Heart left ventricle (tissue), 16 donors: ENCODE measurements at regions not wholly inside any gene's neighbourhood (a gene's known extent, or its start where the extent isn't known, plus 50 kb on each side); places are given as distances from the start of the nearest gene placed in this dataset.

Experiments
- ATAC-seq, 4 donors: fragments of 200-7000 bp; cut with Tn5 transposase; one replicate each; pipeline ENCODE4 v1.9.1; 2020 to 2022; ENCODE audit warnings: moderate library complexity in 4 of 4, mild to moderate bottlenecking in 3 of 4, moderate number of reproducible peaks in 1 of 4
- DNase-seq, 5 donors: peaks; one replicate each; pipeline ENCODE4 v3.0.0-alpha.2; 2020
- H3K27ac ChIP-seq, 12 donors: fragments of 200-600 bp; sonication (generic) in 4 of 12; one replicate each; pipeline versions ENCODE4 v1.5.0 to v1.8.0; 2016 to 2022; ENCODE audit warnings: mild to moderate bottlenecking in 2 of 12
- H3K27me3 ChIP-seq, 9 donors: fragments of 200-600 bp; sonication (generic) in 2 of 9; one replicate each; pipeline versions ENCODE4 v1.5.1 to v1.8.0; 2016 to 2022; ENCODE audit warnings: mild to moderate bottlenecking in 3 of 9
- H3K36me3 ChIP-seq, 9 donors: fragments of 200-600 bp; sonication (generic) in 2 of 9; one replicate each; pipeline versions ENCODE4 v1.5.0 to v1.8.0; 2018 to 2022; ENCODE audit warnings: mild to moderate bottlenecking in 2 of 9
- H3K4me1 ChIP-seq, 12 donors: fragments of 200-600 bp; sonication (generic) in 4 of 12; one replicate each; pipeline versions ENCODE4 v1.5.0 to v1.8.0; 2016 to 2022; ENCODE audit warnings: mild to moderate bottlenecking in 3 of 12
- H3K4me3 ChIP-seq, 12 donors: fragments of 200-600 bp; sonication (generic) in 4 of 12; one replicate each; pipeline versions ENCODE4 v1.5.0 to v1.8.0; 2017 to 2022; ENCODE audit warnings: mild to moderate bottlenecking in 9 of 12, moderate library complexity in 4 of 12
- H3K9me3 ChIP-seq, 12 donors: fragments of 200-600 bp; sonication (generic) in 4 of 12; one replicate each; pipeline versions ENCODE4 v1.5.0 to v1.8.0; 2016 to 2022; ENCODE audit warnings: mild to moderate bottlenecking in 1 of 12
- POLR2A ChIP-seq, 2 donors: fragments of 450-650 bp; IDR thresholded peaks; one replicate each; pipeline ENCODE4 v1.6.1; 2017; ENCODE audit warnings: antibody characterized with exemption in 2 of 2, mild to moderate bottlenecking in 2 of 2, moderate library complexity in 2 of 2
- WGBS, 4 donors: extraction: QIAGEN DNeasy Blood & Tissue Kit in 2 of 4; methylation state at CpG; one replicate each; pipeline versions ENCODE4 v1.1.5 to v1.1.7; 2013 to 2018; 5-methylcytosine and 5-hydroxymethylcytosine counted together
- intact Hi-C, 10 donors: fragments of 100-400 bp; cut with DNase I; formaldehyde crosslinking; loops; one replicate each; pipeline versions ENCODE4 v1.11.1 to v1.14.2; 2022
- TF ChIP-seq, protein P1 (sequence below), 12 donors: fragments of 200-600 bp; sonication (generic) in 4 of 12; IDR thresholded peaks; one replicate each; pipeline versions ENCODE4 v1.5.0 to v1.8.0; 2018 to 2022; ENCODE audit warnings: antibody characterized with exemption in 12 of 12, mild to moderate bottlenecking in 5 of 12
- donor health status: ischemic (EF 13 %, LVEDD 7.1; RV severe dilation, severe dysfunction).
- donor health status: healthy with polysubstance abuse.
- donor health status: DM: no; HTN: yes; CAD: no.
- donor health status: DM: no; HTN: no; CAD: no.
- donor health status: ischemic (EF 25% LVEDD 6.9; RV normal size, moderate dysfunction).
- donor health status: ischemic (EF 25% LVEDD 5.7; RV mildly dilated, moderate dysfunction).
- donor health status: healthy.
- donor health status: DM: yes; HTN: yes; CAD: no.
- donor health status: ischemic (EF 35%, LVEDD 5.7; RV mildly dilated, moderate dysfunction).
- donor health status: nonischemic (EF 11% LVEDD 7.7; RV severe dilation, severe dysfunction).
- donor health status: DM: yes; HTN: yes; CAD: no.
- donor health status: PGD.
- donor health status: ischemic (EF 29% LVEDD 5.4; RV normal size, mild dysfunction).
- donor health status: nonischemic (EF 23%, LVEDD 6.1; RV moderate dilation, normal function).

DNA sequence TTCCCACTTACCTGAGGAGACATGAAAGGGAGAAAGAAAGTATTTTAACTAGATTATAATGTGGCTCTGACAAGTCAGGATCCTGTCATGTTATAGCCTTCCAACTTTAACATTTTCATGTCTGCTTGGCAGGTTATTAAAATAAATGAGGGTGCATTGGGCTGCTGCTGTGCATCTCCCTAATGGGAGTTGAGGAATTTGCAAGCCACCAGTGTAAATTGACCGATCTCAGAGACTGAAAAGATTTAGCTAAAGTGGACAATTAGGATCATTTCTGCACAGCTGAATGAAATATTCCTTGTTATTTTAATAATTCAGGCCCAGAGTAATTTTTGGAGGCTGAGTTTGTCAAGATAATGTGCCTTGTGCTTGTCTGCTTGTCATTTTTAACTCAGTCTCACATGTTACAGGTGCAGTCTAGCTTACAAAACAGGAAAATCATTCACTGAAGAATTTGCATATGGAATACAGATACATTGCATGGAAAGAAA is 366.3 kb upstream of the ADAMTS16 start:
- no peaks in the 10 kb centered on the region for H3K36me3 ChIP-seq
- H3K4me1 ChIP-seq = no peaks in the 10 kb centered on the region
- WGBS, 4 donors = 66 to 82% (median 74%) methylated on average over 1 of the region's 1 CpG
- TF ChIP-seq POLR2A (IDR thresholded peaks at IDR 0.05) = no peak
- TF ChIP-seq, protein P1, sequence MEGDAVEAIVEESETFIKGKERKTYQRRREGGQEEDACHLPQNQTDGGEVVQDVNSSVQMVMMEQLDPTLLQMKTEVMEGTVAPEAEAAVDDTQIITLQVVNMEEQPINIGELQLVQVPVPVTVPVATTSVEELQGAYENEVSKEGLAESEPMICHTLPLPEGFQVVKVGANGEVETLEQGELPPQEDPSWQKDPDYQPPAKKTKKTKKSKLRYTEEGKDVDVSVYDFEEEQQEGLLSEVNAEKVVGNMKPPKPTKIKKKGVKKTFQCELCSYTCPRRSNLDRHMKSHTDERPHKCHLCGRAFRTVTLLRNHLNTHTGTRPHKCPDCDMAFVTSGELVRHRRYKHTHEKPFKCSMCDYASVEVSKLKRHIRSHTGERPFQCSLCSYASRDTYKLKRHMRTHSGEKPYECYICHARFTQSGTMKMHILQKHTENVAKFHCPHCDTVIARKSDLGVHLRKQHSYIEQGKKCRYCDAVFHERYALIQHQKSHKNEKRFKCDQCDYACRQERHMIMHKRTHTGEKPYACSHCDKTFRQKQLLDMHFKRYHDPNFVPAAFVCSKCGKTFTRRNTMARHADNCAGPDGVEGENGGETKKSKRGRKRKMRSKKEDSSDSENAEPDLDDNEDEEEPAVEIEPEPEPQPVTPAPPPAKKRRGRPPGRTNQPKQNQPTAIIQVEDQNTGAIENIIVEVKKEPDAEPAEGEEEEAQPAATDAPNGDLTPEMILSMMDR (IDR thresholded peaks at IDR 0.05) = no peak
- ATAC-seq (no peak), DNase-seq (no peak)
- H3K4me3 ChIP-seq = no peak overlapping the region
- intact Hi-C loops = no loop called here
- H3K9me3 ChIP-seq = peaks cover 0 to 5% (median 0%) of the 10 kb centered on the region in 12 donors
- H3K27me3 ChIP-seq = no peaks in the 10 kb centered on the region
- no peak overlapping the region for H3K27ac ChIP-seq

DNA sequence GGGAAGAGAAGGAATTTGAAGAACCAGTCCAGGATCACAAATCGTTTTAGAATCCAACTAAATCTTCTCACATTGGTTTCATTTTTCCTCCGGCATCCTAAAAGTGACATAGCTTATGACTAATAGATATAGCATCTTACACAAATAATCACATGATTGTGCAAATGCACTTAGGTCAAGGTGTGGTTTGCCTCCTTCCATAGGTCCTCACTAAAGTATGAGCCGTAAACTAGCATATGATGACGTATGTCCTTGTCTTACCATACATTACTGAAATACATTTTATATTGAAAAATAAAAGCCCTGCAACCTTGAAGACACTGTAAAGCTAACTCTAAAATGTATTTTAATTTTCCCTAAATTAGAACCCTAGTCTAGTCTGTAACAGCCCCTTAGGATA is 362.7 kb upstream of the ADAMTS16 start:
- intact Hi-C loops = no loop called here
- TF ChIP-seq, protein P1 (IDR thresholded peaks at IDR 0.05) = no peak
- no peak for TF ChIP-seq POLR2A (IDR thresholded peaks at IDR 0.05)
- H3K36me3 ChIP-seq = no peaks in the 10 kb centered on the region
- 83 to 88% (median 86%) methylated on average over 4 of the region's 4 CpGs for WGBS, 4 donors
- H3K27ac ChIP-seq = no peak overlapping the region
- ATAC-seq (no peak), DNase-seq (no peak)
- no peaks in the 10 kb centered on the region for H3K4me1 ChIP-seq
- no peak overlapping the region for H3K4me3 ChIP-seq
- no peaks in the 10 kb centered on the region for H3K27me3 ChIP-seq
- H3K9me3 ChIP-seq = no peaks in the 10 kb centered on the region

DNA sequence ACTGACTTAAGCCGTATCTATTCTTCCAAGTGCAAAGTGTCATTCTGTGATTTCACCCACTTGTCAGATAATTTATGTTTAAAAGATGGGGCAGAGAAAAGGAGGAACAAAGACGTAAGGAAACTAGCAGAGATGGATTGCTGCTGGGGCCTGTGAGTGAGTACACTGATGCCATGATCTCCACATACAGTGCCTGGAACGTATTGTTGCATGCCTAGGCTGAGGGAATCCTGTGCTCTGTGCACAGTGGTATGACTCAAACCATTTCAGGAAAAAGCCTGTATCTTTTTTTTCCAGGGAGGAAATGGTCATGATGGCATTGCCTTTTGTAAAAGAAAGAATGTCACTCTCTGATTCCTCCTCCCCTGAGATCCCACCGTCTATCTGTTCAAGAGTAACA is 359.5 kb upstream of the ADAMTS16 start:
- 33 to 52% (median 46%) methylated on average over 4 of the region's 4 CpGs for WGBS, 4 donors

DNA sequence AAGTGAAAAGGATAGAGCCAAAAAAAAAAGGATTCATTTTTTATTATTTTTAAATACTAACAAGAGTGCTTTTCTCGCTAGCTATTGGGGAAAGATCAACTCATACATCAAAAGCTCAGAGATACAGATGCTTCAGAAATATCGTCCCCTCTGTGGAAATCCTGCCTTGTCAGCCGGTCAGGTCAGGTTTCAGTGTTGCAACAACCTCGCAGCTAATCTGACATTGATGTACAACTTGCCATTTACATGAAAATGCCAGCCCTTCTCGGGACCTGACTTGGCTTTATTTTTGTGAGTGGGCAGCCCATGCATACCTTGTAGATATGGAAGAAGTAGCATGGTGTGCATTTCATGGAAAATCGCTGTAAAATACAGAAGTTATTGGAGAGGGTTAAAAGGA is 358.8 kb upstream of the ADAMTS16 start:
- Histone ChIP-seq H3K9me3 (peaks cover 0 to 14% (median 0%) of the 10 kb centered on the region in 12 donors), H3K27ac (no peak overlapping the region), H3K27me3 (no peaks in the 10 kb centered on the region), H3K4me3 (no peak overlapping the region), H3K36me3 (no peaks in the 10 kb centered on the region), H3K4me1 (no peaks in the 10 kb centered on the region)
- WGBS, 4 donors = 51 to 62% (median 59%) methylated on average over 6 of the region's 6 CpGs
- ATAC-seq = no peak
- intact Hi-C loops = no loop called here
- DNase-seq = no peak
- TF ChIP-seq POLR2A (IDR thresholded peaks at IDR 0.05) = no peak

More for the DNA sequence above, 359.5 kb upstream of the ADAMTS16 start:
- Histone ChIP-seq H3K4me3 (no peak overlapping the region), H3K36me3 (no peaks in the 10 kb centered on the region), H3K9me3 (peaks cover 0 to 8% (median 0%) of the 10 kb centered on the region in 12 donors), H3K4me1 (no peaks in the 10 kb centered on the region), H3K27me3 (no peaks in the 10 kb centered on the region), H3K27ac (no peak overlapping the region)
- no peak for DNase-seq
- TF ChIP-seq, protein P1 (IDR thresholded peaks at IDR 0.05) = no peak
- no peak for TF ChIP-seq POLR2A (IDR thresholded peaks at IDR 0.05)
- no peak for ATAC-seq
- intact Hi-C loops = no loop called here

DNA sequence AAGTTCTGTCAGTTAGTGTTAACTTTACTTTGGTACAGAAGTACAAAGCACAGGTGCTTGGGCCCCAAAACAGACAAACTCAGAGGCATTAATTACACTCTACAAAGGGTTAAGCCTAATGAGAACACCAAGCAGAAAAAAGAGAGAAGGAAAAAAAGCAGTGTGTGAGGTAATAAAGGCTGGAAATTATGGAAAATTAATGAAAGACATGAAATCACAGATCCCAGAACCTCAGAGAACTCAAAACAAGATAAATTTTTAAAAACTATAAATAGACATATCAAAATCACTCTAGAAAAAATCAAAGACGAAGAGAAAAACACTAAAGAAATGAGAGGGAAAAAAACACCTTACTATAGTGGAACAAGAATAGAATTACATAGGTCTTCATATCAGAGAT is 354.2 kb upstream of the ADAMTS16 start:
- peaks cover 0 to 18% (median 0%) of the 10 kb centered on the region in 12 donors for H3K9me3 ChIP-seq
- DNase-seq (no peak), ATAC-seq (no peak)
- H3K27ac ChIP-seq = no peak overlapping the region
- TF ChIP-seq, protein P1 (IDR thresholded peaks at IDR 0.05) = no peak
- 35 to 60% (median 51%) methylated on average over 1 of the region's 1 CpG for WGBS, 4 donors
- no peaks in the 10 kb centered on the region for H3K4me1 ChIP-seq
- intact Hi-C loops = no loop called here
- no peaks in the 10 kb centered on the region for H3K27me3 ChIP-seq
- H3K4me3 ChIP-seq = no peak overlapping the region
- no peaks in the 10 kb centered on the region for H3K36me3 ChIP-seq
